ENCODE measurements at regions not wholly inside any gene's neighbourhood (a gene's known extent, or its start where the extent isn't known, plus 50 kb on each side); places are given as distances from the start of the nearest gene placed in this dataset.

GRCh38 chr6:165990216-165990615 is 177.4 kb downstream of the TBXT start (continued):
- TF ChIP-seq, protein P1, sequence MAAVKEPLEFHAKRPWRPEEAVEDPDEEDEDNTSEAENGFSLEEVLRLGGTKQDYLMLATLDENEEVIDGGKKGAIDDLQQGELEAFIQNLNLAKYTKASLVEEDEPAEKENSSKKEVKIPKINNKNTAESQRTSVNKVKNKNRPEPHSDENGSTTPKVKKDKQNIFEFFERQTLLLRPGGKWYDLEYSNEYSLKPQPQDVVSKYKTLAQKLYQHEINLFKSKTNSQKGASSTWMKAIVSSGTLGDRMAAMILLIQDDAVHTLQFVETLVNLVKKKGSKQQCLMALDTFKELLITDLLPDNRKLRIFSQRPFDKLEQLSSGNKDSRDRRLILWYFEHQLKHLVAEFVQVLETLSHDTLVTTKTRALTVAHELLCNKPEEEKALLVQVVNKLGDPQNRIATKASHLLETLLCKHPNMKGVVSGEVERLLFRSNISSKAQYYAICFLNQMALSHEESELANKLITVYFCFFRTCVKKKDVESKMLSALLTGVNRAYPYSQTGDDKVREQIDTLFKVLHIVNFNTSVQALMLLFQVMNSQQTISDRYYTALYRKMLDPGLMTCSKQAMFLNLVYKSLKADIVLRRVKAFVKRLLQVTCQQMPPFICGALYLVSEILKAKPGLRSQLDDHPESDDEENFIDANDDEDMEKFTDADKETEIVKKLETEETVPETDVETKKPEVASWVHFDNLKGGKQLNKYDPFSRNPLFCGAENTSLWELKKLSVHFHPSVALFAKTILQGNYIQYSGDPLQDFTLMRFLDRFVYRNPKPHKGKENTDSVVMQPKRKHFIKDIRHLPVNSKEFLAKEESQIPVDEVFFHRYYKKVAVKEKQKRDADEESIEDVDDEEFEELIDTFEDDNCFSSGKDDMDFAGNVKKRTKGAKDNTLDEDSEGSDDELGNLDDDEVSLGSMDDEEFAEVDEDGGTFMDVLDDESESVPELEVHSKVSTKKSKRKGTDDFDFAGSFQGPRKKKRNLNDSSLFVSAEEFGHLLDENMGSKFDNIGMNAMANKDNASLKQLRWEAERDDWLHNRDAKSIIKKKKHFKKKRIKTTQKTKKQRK (IDR thresholded peaks at IDR 0.05; ENCODE audit: low read length) = no peak
- TF ChIP-seq NFIC (IDR thresholded peaks at IDR 0.05; ENCODE audit: low read length) (no peak), ZNF776 (CRISPR knock-in tag; IDR thresholded peaks at IDR 0.05) (no peak), ZNF644 (CRISPR knock-in tag; IDR thresholded peaks at IDR 0.05; ENCODE audit: low read depth) (no peak), RFX1 (IDR thresholded peaks at IDR 0.05) (no peak), SAP130 (CRISPR knock-in tag; IDR thresholded peaks at IDR 0.05; ENCODE audit: low read depth) (no peak)
- TF ChIP-seq, protein P2, sequence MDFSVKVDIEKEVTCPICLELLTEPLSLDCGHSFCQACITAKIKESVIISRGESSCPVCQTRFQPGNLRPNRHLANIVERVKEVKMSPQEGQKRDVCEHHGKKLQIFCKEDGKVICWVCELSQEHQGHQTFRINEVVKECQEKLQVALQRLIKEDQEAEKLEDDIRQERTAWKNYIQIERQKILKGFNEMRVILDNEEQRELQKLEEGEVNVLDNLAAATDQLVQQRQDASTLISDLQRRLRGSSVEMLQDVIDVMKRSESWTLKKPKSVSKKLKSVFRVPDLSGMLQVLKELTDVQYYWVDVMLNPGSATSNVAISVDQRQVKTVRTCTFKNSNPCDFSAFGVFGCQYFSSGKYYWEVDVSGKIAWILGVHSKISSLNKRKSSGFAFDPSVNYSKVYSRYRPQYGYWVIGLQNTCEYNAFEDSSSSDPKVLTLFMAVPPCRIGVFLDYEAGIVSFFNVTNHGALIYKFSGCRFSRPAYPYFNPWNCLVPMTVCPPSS (IDR thresholded peaks at IDR 0.05) = no peak
- TF ChIP-seq, protein P3, sequence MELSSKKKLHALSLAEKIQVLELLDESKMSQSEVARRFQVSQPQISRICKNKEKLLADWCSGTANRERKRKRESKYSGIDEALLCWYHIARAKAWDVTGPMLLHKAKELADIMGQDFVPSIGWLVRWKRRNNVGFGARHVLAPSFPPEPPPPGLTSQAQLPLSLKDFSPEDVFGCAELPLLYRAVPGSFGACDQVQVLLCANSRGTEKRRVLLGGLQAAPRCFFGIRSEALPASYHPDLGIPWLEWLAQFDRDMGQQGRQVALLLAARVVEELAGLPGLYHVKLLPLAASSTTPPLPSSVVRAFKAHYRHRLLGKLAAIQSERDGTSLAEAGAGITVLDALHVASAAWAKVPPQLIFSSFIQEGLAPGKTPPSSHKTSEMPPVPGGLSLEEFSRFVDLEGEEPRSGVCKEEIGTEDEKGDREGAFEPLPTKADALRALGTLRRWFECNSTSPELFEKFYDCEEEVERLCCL (CRISPR knock-in tag; IDR thresholded peaks at IDR 0.05; ENCODE audit: borderline replicate concordance) = no peak
